AG04450 (cell line): ENCODE measurements at regions not wholly inside any gene's neighbourhood (a gene's known extent, or its start where the extent isn't known, plus 50 kb on each side); places are given as distances from the start of the nearest gene placed in this dataset.

Source experiments
- CTCF ChIA-PET: fragments of 300-600, 350-600 bp; formaldehyde crosslinking; extraction: SDS; loops from one replicate; lab custom pipeline; 2022; ENCODE audit warnings: antibody characterized with exemption, inconsistent platforms; lab: Charles Lee
- POLR2A ChIA-PET: fragments of 350-600 bp; formaldehyde crosslinking; extraction: SDS; loops from one replicate; lab custom pipeline; 2021; ENCODE audit warnings: antibody characterized with exemption, inconsistent platforms; lab: Yijun Ruan, JAX
- DNase-seq: peaks from one replicate; pipeline ENCODE4 v3.0.0-alpha.2; 2011; ENCODE audit warnings: low read depth, low spot score
- H3K27ac ChIP-seq: one replicate; pipeline ENCODE4 v1.5.1; 2012; ENCODE audit warnings: low read depth, low read length, control low read depth
- H3K27me3 ChIP-seq: one replicate; pipeline ENCODE4 v1.6.0; 2012; ENCODE audit warnings: low read length; ENCODE audit not compliant: control insufficient read depth, insufficient read depth
- H3K4me3 ChIP-seq: 2 replicates; pipeline ENCODE4 v1.5.1; 2011; ENCODE audit warnings: mild to moderate bottlenecking, low read depth, low read length, control low read depth
- H3K9me3 ChIP-seq: 2 replicates; pipeline ENCODE4 v1.5.1; 2012; ENCODE audit warnings: low read length; ENCODE audit not compliant: control insufficient read depth, insufficient read depth
- TF ChIP-seq, protein P1 (sequence below): IDR thresholded peaks from 2 replicates; pipeline ENCODE4 v1.5.1; 2011; ENCODE audit warnings: low read depth, low read length, control low read depth, inconsistent platforms

DNA sequence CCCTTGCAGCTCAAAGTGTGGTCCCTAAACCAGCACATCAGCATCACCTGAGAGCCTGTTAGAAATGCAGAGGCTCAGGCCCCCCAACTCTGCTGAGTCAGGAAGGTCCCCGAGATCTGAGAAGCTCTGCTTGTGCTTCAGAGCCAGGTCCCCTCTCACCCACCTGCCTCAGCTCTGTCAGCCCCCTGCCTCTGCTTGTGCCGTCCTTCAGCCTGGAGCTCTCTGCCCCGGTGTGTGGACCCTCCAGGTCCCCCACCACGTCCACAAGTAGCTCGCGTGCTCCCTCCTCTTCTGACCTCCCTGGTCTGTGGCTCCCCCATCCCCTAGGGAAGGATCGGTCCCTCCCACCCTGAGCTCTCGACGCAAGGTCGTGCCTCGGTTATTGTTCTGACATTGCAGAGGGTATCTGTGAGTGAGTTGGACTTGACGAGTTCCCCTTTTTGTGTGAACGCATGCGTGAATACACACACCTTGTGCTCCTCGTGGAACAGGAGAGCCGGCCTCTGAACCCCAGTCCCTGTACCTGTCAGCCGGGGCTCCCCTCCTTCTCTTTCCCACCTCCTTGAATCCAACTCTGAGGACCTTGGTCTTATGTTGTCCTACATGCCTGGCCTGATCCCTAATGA is 75.5 kb upstream of the TAF1B start:
- TF ChIP-seq, protein P1, sequence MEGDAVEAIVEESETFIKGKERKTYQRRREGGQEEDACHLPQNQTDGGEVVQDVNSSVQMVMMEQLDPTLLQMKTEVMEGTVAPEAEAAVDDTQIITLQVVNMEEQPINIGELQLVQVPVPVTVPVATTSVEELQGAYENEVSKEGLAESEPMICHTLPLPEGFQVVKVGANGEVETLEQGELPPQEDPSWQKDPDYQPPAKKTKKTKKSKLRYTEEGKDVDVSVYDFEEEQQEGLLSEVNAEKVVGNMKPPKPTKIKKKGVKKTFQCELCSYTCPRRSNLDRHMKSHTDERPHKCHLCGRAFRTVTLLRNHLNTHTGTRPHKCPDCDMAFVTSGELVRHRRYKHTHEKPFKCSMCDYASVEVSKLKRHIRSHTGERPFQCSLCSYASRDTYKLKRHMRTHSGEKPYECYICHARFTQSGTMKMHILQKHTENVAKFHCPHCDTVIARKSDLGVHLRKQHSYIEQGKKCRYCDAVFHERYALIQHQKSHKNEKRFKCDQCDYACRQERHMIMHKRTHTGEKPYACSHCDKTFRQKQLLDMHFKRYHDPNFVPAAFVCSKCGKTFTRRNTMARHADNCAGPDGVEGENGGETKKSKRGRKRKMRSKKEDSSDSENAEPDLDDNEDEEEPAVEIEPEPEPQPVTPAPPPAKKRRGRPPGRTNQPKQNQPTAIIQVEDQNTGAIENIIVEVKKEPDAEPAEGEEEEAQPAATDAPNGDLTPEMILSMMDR: no peak
- POLR2A ChIA-PET: no interaction called here
- no peak for DNase-seq
- Histone ChIP-seq H3K27ac (no peak overlapping the region), H3K27me3 (no peaks in the 10 kb centered on the region), H3K9me3 (no peaks in the 10 kb centered on the region; the same call in 1 of the 2 replicates), H3K4me3 (no peak overlapping the region)
- CTCF ChIA-PET: interaction anchor here (0.5 to 1.1 kb wide), 2 partner anchors 32 to 509 kb away, joined by 6 read pairs; no protein-coding TSS in a partner anchor

DNA sequence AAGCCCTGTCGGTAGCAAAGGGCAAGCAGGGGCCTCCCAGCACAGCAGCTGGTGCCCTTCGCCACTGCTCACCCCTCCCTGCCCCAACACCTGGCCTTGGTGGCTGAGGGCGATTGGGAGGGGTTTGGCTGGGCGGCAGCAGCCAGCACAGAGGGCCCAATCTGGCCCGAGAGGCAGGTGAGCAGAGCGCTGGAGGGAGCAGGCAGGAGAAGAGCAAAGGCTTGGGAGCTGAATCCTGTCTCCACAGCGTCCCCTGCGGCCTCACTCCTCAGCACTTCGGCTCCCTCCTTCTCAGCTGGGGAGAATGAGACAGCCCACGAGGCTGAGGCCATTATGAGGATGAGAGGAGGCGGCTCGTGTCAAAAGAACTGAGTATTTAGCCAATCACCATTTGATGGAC is 74.9 kb upstream of the TAF1B start:
- Histone ChIP-seq H3K27me3 (no peaks in the 10 kb centered on the region), H3K27ac (no peak overlapping the region), H3K4me3 (no peak overlapping the region), H3K9me3 (no peaks in the 10 kb centered on the region; the same call in 1 of the 2 replicates)
- CTCF ChIA-PET: interaction anchor here (0.5 to 2.4 kb wide), 3 partner anchors 11 to 510 kb away, joined by 6 to 14 read pairs (median 6); no protein-coding TSS in a partner anchor
- no peak for DNase-seq
- POLR2A ChIA-PET: no interaction called here
- TF ChIP-seq, protein P1: peak; percentile 28; the same call in 1 of the 2 replicates

DNA sequence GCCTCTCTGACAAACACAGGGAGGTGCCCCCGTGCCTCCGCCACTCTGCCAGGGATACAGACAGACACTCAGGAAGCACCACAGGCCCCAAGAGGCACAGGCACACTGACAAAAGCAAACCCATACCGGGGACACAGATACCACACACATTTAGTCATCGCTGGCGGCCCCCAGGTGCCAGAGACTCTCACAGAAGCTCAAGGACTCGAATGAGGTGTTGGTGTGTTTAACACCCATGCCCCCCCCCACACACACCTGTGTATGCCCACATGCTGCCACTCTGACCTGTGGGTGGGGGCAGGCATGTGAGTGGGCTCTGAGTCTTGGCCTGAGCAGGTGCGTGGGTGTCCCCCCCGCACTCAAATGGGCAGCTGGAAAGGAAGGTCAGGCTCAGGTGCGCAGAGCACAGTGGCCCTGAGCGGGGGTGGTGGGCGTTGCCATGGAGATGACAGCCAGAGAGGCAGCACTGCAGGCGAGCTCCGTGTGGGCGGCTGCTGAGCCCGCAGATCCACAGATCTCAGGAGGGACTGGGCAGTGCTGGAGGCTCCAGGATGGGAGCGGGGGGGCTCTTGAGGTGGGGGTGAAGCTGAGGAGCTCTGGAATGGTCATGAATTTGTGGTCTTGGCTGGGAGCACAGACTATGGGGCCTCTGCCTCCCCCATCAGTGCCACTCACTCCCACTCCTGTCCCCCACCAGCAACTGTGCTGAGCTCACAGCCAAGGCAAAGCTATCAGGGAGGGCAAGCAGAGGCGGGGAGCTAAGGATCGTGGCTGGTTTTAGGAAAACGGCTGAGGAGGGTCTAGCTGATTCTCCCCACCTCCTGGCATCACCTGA is 73.9 kb upstream of the TAF1B start:
- H3K9me3 ChIP-seq: no peaks in the 10 kb centered on the region; the same call in 1 of the 2 replicates
- CTCF ChIA-PET: interaction anchor here (0.5 to 3.6 kb wide), 39 partner anchors 8 to 666 kb away, joined by 3 to 43 read pairs (median 5); partner anchors contain the start of genes ADAM17 and YWHAQ
- TF ChIP-seq, protein P1: no peak
- DNase-seq: no peak
- H3K4me3 ChIP-seq: no peak overlapping the region
- H3K27me3 ChIP-seq: no peaks in the 10 kb centered on the region
- H3K27ac ChIP-seq: no peak overlapping the region
- POLR2A ChIA-PET: interaction anchor here (0.6 to 1.6 kb wide), 2 partner anchors 74 to 139 kb away, joined by 3 to 8 read pairs; partner anchors contain the start of genes TAF1B and YWHAQ

DNA sequence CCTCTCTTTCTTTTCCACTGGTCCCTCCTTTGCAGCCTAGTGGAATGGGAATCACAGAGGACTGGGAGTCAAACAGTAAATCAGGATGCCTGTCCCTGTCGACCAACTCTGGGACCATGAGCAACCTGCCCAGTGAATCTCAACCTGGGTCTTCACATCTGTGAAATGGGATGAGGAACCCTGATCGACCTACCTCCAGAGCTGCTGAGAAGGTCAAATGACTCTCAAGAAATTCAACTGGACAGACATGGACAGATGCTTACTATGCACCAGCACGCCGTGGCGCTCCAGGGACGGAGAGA is 73.3 kb upstream of the TAF1B start:
- TF ChIP-seq, protein P1: no peak

More for the DNA sequence above, 73.3 kb upstream of the TAF1B start:
- ChIA-PET POLR2A (interaction anchor here (0.6 to 1.6 kb wide), 2 partner anchors 73 to 139 kb away, joined by 3 to 8 read pairs; partner anchors contain the start of genes TAF1B and YWHAQ), CTCF (interaction anchor here (0.6 to 3.6 kb wide), 42 partner anchors 8 to 665 kb away, joined by 3 to 43 read pairs (median 5); partner anchors contain the start of genes ADAM17 and YWHAQ)
- no peak overlapping the region; the same call in 1 of the 2 replicates for H3K4me3 ChIP-seq
- no peak overlapping the region for H3K27ac ChIP-seq
- H3K27me3 ChIP-seq: no peaks in the 10 kb centered on the region
- H3K9me3 ChIP-seq: no peaks in the 10 kb centered on the region; the same call in 1 of the 2 replicates
- no peak for DNase-seq
